GM19043 (cell line): ENCODE measurements at regions not wholly inside any gene's neighbourhood (a gene's known extent, or its start where the extent isn't known, plus 50 kb on each side); places are given as distances from the start of the nearest gene placed in this dataset.
"Not testable (repeated sequence)": the region's sequence is repeated elsewhere in the genome, so short reads cannot be mapped to it uniquely, and the experiment has no call there.

Experiments
- ATAC-seq: cut with Tn5 transposase; IDR thresholded peaks from one replicate; pipeline ENCODE4 v1.9.1; 2021; ENCODE audit warnings: low read depth; ENCODE audit not compliant: unreplicated experiment

GRCh38 chr2:187610450-187610849 is 56.2 kb upstream of the TFPI start:
- ATAC-seq, result not testable (repeated sequence)

DNA sequence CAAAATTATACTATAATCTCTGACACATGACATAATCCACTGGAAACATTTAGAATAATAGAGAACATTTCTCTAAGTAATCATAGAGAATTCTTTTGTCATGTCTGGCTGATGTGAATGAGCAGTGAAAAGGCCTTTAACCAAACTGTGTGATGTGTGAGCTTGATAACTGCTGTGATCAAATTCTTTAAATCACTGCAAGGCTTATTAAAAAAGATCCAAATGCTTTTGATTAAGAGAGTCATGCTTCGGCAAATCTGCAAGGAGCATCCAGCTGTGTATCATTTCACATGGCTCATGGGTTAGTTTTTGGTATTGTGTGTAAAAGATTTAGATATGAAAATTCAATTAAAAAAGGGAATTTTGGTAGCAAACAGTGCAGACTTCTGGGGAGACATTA is 58.6 kb upstream of the TFPI start:
- no peak for ATAC-seq

- no peak for ATAC-seq
Measured at GRCh38 chr2:187614756-187615155, 60.5 kb upstream of the TFPI start.

GRCh38 chr2:187615364-187615763 is 61.1 kb upstream of the TFPI start:
- ATAC-seq, result no peak

DNA sequence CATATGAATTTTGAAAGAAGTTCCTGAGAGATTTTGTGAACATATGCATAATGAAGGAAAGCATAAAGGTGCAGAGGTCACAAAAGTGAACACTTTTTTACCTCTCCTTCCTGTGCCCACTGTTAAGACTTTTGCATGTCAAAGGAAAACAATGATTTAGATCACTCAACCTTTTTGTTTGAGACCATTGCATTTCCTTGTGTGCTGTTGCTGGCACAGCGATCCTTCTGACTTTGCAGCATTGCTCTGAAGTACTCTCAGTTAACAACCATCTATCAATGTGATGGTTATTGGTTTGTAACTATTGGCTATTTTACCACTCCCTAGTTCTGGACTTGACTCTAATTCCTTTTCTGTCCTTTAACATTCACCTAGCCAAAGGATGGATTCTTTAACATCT is 61.7 kb upstream of the TFPI start:
- ATAC-seq, result no peak

- ATAC-seq, result no peak
Measured at GRCh38 chr2:187617120-187617519, 62.9 kb upstream of the TFPI start.

DNA sequence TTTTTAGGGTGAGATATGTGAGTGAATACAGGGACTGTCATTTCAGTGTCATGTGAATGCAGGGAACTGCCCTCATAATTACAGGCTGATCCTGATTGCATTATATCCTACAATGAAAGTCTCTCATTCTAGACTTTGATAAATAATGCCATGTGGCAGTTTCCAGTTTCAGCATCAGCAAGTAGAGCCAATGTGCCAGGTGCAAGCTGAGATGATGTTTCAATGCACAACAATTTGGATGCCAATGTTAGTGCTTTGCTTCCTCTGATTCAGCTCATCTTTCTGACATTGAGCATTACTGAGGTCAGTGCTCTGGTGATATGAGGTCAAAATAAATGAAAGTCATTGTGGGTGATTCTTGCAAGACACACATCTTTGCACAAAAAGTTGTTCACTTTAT is 63.7 kb upstream of the TFPI start:
- no peak for ATAC-seq

- ATAC-seq, result no peak
Measured at GRCh38 chr2:187618813-187619212, 64.6 kb upstream of the TFPI start.

- no peak for ATAC-seq
Measured at GRCh38 chr2:187627153-187627552, 72.9 kb upstream of the TFPI start.

DNA sequence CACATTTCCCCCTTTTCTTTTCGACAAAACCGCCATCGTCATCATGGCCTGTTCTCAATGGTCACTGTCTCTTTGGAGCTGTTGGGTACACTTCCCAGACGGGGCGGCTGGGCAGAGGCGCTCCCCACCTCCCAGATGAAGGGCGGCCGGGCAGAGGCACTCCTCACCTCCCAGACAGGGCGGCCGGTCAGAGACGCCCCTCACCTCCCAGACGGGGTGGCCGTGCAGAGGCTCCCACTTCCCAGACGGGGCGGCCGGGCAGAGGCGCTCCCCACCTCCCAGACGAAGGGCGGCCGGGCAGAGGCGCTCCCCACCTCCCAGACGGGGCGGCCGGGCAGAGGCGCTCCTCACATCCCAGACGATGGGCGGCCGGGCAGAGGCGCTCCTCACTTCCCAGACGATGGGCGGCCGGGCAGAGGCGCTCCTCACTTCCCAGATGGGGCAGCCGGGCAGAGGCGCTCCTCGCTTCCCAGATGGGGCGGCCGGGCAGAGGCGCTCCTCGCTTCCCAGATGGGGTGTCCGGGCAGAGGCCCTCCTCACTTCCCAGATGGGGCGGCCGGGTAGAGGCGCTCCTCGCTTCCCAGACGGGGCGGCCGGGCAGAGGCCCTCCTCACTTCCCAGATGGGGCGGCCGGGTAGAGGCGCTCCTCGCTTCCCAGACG is 82.6 kb upstream of the TFPI start:
- ATAC-seq, result not testable (repeated sequence)

DNA sequence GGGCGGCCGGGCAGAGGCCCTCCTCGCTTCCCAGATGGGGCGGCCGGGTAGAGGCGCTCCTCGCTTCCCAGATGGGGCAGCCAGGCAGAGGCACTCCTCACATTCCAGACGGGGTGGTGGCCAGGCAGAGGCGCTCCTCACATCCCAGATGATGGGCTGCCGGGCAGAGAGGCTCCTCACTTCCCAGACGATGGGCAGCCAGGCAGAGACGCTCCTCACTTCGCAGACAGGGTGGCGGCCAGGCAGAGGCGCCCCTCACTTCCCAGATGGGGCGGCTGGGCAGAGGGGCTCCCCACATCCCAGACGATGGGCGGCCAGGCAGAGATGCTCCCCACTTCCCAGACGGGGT is 83.1 kb upstream of the TFPI start:
- not testable (repeated sequence) for ATAC-seq

- not testable (repeated sequence) for ATAC-seq
Measured at GRCh38 chr2:187637771-187638170, 83.5 kb upstream of the TFPI start.

- no peak for ATAC-seq
Measured at GRCh38 chr2:187638840-187639239, 84.6 kb upstream of the TFPI start.

GRCh38 chr2:187640926-187641510 is 86.8 kb upstream of the TFPI start:
- no peak for ATAC-seq

GRCh38 chr2:187642498-187642897 is 88.3 kb upstream of the TFPI start:
- no peak for ATAC-seq

DNA sequence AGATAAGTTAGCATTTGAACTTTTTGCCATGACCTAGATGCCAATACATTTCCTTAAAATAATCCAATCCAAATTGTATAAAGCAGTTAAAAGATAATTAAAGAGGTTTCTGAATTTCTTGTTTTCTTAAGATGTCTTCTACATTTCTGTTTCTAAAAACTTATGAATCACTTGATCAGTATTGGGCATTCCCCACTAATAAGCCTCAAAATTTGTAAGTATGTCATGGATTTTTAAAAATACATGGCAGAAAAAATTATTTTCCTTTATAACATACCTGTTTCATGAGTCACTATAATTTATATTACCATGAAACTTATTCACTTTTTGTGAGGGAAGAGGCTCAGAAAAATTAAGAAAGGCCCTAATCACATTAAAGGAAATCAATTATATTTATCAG is 90.3 kb upstream of the TFPI start:
- no peak for ATAC-seq

GRCh38 chr2:187644981-187645380 is 90.7 kb upstream of the TFPI start:
- no peak for ATAC-seq

DNA sequence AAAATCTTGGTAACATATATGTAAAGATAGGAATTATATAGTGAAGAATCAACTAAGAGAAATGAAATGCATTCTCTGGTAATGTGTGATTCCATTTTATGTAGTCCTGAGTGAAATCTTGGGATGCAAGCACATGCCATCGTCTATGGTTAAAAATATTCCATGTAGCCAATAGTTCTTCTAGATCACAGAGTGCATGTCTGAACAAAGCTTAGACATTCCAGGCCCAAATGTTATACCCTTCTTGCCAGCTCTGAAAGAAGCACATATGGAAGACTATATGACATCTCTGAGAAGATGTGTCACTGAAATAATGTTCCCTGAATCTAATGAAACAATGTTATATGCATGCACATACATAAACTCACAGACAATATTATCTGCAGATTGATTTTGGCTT is 92.3 kb upstream of the TFPI start:
- no peak for ATAC-seq

DNA sequence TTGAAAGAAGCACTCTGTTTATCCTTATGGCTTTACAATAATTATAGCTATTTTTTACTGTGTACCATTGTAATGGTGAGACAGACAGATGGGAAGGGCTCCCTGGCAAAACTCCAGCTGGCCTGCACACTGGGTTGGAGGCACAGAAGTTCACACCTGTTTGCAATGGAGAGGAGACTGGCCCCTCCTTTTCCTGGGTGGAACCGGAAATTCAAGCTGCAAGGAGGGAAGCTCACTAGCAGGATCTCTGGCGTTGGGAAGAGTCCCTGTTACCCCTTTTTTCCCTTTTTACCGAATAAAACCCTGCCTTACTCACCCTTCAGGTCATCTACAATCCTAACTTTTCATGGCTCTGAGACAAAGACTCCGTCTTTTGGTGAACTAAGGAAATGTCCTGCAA is 100.3 kb upstream of the TFPI start:
- ATAC-seq, result no peak

DNA sequence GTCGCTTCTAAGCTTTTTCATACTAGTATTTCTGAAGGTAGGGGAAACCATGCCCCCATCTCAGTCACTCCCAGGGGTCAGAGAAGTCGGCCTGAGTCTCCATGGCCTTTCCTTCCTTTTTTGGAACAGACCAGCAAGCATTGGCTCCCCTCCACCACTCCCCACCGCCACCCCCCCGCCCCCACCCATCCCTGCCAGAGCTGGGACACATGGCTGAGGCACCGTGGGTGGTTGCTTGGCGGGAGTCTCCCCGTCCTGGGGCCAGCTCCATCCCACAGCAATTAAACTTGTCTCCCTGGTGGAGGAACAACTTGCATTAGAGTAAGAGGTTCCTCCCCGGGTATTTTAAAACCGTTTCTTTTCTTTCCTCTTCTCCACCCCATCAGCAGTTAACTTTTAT is 100.8 kb upstream of the TFPI start:
- ATAC-seq, result no peak

DNA sequence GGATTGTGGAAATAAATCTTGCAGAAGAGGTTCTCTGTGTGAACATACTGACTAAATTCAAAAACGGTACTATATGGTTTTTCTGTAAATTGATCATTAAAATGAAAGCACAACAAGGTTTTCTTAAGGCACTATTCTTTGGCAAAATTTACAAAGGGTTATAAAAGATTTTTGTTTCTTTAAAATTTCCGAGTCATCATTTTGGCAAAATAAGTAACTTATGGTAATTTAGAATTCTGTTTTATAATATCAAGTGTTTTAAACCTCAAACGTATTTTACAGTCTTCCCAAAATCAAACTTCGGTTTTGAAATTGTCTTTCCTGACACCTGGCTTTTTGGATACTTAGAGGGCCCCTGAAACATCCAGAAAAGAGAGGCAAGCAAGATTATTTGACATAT is 101.9 kb upstream of the TFPI start:
- ATAC-seq, result no peak

DNA sequence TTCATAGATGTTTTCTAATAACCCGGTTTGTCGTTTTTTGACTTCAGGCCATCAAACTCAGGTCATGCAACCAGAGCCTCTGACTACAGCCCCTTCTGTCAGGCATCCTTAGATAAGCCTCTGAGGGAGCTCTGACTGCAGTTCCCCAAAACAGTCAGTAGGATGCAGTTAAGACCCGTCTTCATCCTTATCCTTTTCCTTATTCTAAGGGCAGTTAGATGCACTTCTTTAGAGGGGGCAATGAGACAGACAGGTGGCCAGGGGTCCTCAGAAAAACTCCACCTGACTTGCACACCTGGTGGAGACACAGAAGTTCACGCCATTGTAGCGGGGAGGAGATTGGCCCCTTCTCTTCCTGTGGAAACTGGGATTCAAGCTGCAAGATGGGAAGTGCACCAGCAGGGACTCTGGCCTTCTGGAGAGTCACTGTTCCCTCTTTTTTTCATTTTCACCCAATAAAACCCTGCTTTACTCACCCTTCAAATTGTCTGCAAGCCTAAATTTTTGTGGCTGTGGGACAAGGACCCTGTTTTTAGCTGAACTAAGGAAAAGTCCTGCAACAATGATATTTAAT is 104.8 kb upstream of the TFPI start:
- no peak for ATAC-seq
